ENCODE measurements at regions not wholly inside any gene's neighbourhood (a gene's known extent, or its start where the extent isn't known, plus 50 kb on each side); places are given as distances from the start of the nearest gene placed in this dataset.

DNA sequence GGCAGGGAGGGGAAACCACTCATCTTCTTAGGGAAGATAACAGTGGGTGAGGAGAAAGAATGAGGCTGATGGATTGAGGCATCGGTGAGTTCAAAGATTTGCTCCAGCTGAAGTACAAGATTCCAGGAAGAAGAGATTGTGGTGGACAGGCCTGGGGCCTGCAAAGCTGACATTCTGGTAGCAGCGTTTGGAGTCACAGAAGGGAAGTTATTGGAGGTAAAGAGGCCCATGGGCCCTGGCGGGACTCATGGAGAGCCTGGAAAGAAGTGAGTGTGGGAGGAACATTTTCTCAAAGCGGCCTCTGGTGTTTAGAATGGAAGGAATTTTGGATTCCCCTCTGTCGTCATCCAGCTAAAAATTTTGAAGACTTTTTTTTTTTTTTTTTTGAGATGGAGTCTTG lies 160.0 kb upstream of the KLF6 start:
- Histone ChIP-seq H3K36me3 (ENCODE audit: low read depth) (no peaks in the 10 kb centered on the region), H2AFZ (no peak overlapping the region), H3K27ac (peak overlapping the region; percentile 74), H3K4me2 (no peak overlapping the region), H3K79me2 (ENCODE audit: low read depth) (no peaks in the 10 kb centered on the region), H3K27me3 (ENCODE audit: insufficient read depth, low read depth) (no peaks in the 10 kb centered on the region), H3K9me3 (ENCODE audit: insufficient read depth, low read depth) (no peaks in the 10 kb centered on the region), H3K4me3 (no peak overlapping the region), H3K4me1 (replicated peaks; ENCODE audit: insufficient read depth) (peaks cover 31% of the 10 kb centered on the region), H3F3A (ENCODE audit: insufficient read depth, low read depth) (peaks cover 27% of the 10 kb centered on the region), H3K9me2 (ENCODE audit: insufficient read depth) (no peaks in the 10 kb centered on the region), H4K20me1 (ENCODE audit: insufficient read depth) (no peaks in the 10 kb centered on the region)
- ChIA-PET POLR2A (ENCODE audit: unreplicated experiment) (no interaction called here), CTCF (no interaction called here)
- TF ChIP-seq, protein P1, sequence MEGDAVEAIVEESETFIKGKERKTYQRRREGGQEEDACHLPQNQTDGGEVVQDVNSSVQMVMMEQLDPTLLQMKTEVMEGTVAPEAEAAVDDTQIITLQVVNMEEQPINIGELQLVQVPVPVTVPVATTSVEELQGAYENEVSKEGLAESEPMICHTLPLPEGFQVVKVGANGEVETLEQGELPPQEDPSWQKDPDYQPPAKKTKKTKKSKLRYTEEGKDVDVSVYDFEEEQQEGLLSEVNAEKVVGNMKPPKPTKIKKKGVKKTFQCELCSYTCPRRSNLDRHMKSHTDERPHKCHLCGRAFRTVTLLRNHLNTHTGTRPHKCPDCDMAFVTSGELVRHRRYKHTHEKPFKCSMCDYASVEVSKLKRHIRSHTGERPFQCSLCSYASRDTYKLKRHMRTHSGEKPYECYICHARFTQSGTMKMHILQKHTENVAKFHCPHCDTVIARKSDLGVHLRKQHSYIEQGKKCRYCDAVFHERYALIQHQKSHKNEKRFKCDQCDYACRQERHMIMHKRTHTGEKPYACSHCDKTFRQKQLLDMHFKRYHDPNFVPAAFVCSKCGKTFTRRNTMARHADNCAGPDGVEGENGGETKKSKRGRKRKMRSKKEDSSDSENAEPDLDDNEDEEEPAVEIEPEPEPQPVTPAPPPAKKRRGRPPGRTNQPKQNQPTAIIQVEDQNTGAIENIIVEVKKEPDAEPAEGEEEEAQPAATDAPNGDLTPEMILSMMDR (conservative IDR thresholded peaks at IDR 0.05): no peak
- no peak for TF ChIP-seq EZH2 (IDR thresholded peaks at IDR 0.05; ENCODE audit: low read depth)
- no TSS peak for BruUV-seq (replicated peaks)
- intact Hi-C loops (cut with micrococcal nuclease; ENCODE audit: unreplicated experiment): loop anchor here (5.0 to 10.0 kb wide), 2 partner anchors 53 to 160 kb away; partner anchors contain the start of gene KLF6
- DNase-seq: no peak

DNA sequence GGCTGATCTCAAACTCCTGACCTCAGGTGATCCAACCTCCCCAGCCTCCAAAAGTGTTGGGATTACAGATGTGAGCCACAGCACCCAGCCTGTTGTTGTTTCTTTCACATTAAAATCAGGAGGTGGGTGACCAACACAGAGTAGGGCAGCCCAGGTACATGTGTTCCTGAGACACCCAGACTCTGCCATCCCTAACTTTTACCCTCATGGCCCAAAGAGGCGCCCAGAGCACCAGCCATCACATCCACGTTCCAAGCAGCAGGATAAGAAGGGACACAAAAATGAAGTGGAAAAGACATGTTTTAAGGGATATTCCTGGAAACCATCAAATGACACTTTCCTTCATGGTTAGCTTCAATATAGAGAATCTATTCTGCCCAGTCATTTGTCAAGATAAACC lies 159.6 kb upstream of the KLF6 start:
- intact Hi-C loops (cut with micrococcal nuclease; ENCODE audit: unreplicated experiment): loop anchor here (10.0 kb wide), 1 partner anchor 160 kb away; the partner anchor contains the start of gene KLF6
- Histone ChIP-seq H3K4me2 (no peak overlapping the region), H2AFZ (no peak overlapping the region), H3F3A (ENCODE audit: insufficient read depth, low read depth) (peaks cover 27% of the 10 kb centered on the region), H3K27ac (peak overlapping the region; percentile 74; the same call in 1 of the 2 replicates), H3K9me2 (ENCODE audit: insufficient read depth) (no peaks in the 10 kb centered on the region), H3K36me3 (ENCODE audit: low read depth) (no peaks in the 10 kb centered on the region), H3K27me3 (ENCODE audit: insufficient read depth, low read depth) (no peaks in the 10 kb centered on the region), H3K79me2 (ENCODE audit: low read depth) (no peaks in the 10 kb centered on the region), H4K20me1 (ENCODE audit: insufficient read depth) (no peaks in the 10 kb centered on the region), H3K9me3 (ENCODE audit: insufficient read depth, low read depth) (no peaks in the 10 kb centered on the region), H3K4me3 (no peak overlapping the region), H3K4me1 (replicated peaks; ENCODE audit: insufficient read depth) (peaks cover 31% of the 10 kb centered on the region)
- TF ChIP-seq, protein P1 (conservative IDR thresholded peaks at IDR 0.05): no peak
- no peak for TF ChIP-seq EZH2 (IDR thresholded peaks at IDR 0.05; ENCODE audit: low read depth)
- no TSS peak for BruUV-seq (replicated peaks)
- CTCF ChIA-PET: interaction anchor here (0.6 kb wide), 1 partner anchor 614 kb away, joined by 12 read pairs; no protein-coding TSS in a partner anchor
- DNase-seq: no peak
- POLR2A ChIA-PET (ENCODE audit: unreplicated experiment): no interaction called here

DNA sequence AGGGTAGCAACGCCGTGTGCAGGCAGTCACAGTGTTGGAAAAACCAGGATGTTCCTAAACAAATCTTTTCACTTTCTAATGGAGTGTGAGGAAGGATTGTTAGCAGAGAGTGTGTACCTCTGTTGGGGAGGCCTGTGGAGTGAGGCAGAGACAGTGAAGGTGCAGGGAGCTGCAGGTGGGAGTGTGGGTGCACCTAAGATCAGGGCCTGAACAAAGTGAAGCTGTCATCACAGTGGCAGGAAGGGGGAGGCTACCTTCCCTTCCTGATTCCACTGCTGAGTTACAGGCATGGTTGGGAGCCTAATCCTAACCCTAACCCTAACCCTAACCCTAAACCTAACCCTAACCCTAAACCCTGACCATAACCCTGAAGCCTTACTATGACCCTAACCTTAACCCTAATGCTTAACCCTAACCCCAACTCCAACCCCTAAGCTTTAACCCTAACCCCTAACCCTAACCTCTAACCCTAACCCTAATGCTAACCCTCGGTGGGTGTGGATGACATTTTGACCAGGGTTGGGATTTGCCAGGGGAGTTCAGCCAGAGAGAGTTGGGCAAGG lies 158.8 kb upstream of the KLF6 start:
- no peaks in the 10 kb centered on the region for H3K36me3 ChIP-seq (ENCODE audit: low read depth)
- no peaks in the 10 kb centered on the region for H3K27me3 ChIP-seq (ENCODE audit: insufficient read depth, low read depth)
- ChIA-PET CTCF (interaction anchor here (0.6 kb wide), 1 partner anchor 615 kb away, joined by 12 read pairs; no protein-coding TSS in a partner anchor), POLR2A (ENCODE audit: unreplicated experiment) (no interaction called here)
- BruUV-seq (replicated peaks): no TSS peak
- peaks cover 27% of the 10 kb centered on the region for H3F3A ChIP-seq (ENCODE audit: insufficient read depth, low read depth)
- TF ChIP-seq, protein P1 (conservative IDR thresholded peaks at IDR 0.05): no peak
- no peak for TF ChIP-seq EZH2 (IDR thresholded peaks at IDR 0.05; ENCODE audit: low read depth)
- H3K9me3 ChIP-seq (ENCODE audit: insufficient read depth, low read depth): no peaks in the 10 kb centered on the region
- H3K4me1 ChIP-seq (replicated peaks; ENCODE audit: insufficient read depth): peaks cover 31% of the 10 kb centered on the region
- H2AFZ ChIP-seq: no peak overlapping the region
- no peak for DNase-seq
- H3K4me3 ChIP-seq: no peak overlapping the region
- H3K4me2 ChIP-seq: no peak overlapping the region
- H3K79me2 ChIP-seq (ENCODE audit: low read depth): no peaks in the 10 kb centered on the region
- no peak overlapping the region for H3K27ac ChIP-seq
- H3K9me2 ChIP-seq (ENCODE audit: insufficient read depth): no peaks in the 10 kb centered on the region
- H4K20me1 ChIP-seq (ENCODE audit: insufficient read depth): no peaks in the 10 kb centered on the region
- intact Hi-C loops (cut with micrococcal nuclease; ENCODE audit: unreplicated experiment): loop anchor here (10.0 kb wide), 1 partner anchor 159 kb away; the partner anchor contains the start of gene KLF6
